HCT116 (cell line): ENCODE measurements at regions not wholly inside any gene's neighbourhood (a gene's known extent, or its start where the extent isn't known, plus 50 kb on each side); places are given as distances from the start of the nearest gene placed in this dataset.

Experiments
- ATAC-seq: fragments of 200-7000 bp; cut with Tn5 transposase; 2 replicates; pipeline ENCODE4 v1.9.1; 2020; ENCODE audit warnings: mild to moderate bottlenecking, moderate library complexity
- BruUV-seq: library from RNA; stranded (reverse); fragments of 400-500 nt; replicated peaks from 2 replicates; lab custom pipeline; 2021; lab: Mats Ljungman, UMichigan
- CTCF ChIA-PET: fragments of 300-600 bp; sonication (Branson Sonifier 250); formaldehyde crosslinking; loops from one replicate; lab custom pipeline; 2021; ENCODE audit warnings: antibody characterized with exemption; lab: Charles Lee
- POLR2A ChIA-PET: fragments of 300-600, 350-600 bp; sonication (Branson Sonifier 250); formaldehyde crosslinking; loops from one replicate; lab custom pipeline; 2021; ENCODE audit warnings: antibody characterized with exemption; lab: Charles Lee
- RAD21 ChIA-PET, 2 experiments: fragments of 300-600 bp; sonication (Branson Sonifier 250); formaldehyde crosslinking; loops; one replicate each; lab custom pipeline; 2023; ENCODE audit warnings: low total read pairs in 2 of 2; ENCODE audit not compliant: uncharacterized antibody in 2 of 2, unreplicated experiment in 2 of 2, low non-redundant PET in 1 of 2; lab: Charles Lee
- DNase-seq: peaks from one replicate; pipeline ENCODE4 v3.0.0-alpha.2; 2010; ENCODE audit warnings: low read depth, low spot score
- H2AFZ ChIP-seq: fragments of 200-600 bp; shearing (Covaris generic), sonication (generic); 2 replicates; pipeline ENCODE4 v1.6.1; 2017; ENCODE audit warnings: low read depth, mixed run types, mixed read lengths, antibody characterized with exemption, low read length; ENCODE audit not compliant: poor library complexity, severe bottlenecking
- H3K27ac ChIP-seq: 2 replicates; pipeline ENCODE4 v1.5.1; 2012; ENCODE audit warnings: low read depth, low read length
- H3K27me3 ChIP-seq: fragments of 200-600 bp; sonication (generic); 2 replicates; pipeline ENCODE4 v1.6.1; 2016; ENCODE audit warnings: mixed run types, low read length, mixed read lengths; ENCODE audit not compliant: insufficient read depth
- H3K36me3 ChIP-seq, 2 experiments: fragments of 200-500 bp in 1 of 2; fragments of 200-600 bp in 1 of 2; sonication (Bioruptor generic) in 1 of 2; sonication (generic) in 1 of 2; 2 replicates each; pipeline versions ENCODE4 v1.5.1 to v1.6.1; 2014 to 2016; ENCODE audit warnings: low read length in 2 of 2, inconsistent platforms in 1 of 2, mixed read lengths in 1 of 2, mixed run types in 1 of 2; ENCODE audit not compliant: insufficient read depth in 2 of 2, control insufficient read depth in 1 of 2
- H3K4me1 ChIP-seq, 2 experiments: fragments of 200-600 bp in 1 of 2; sonication (generic) in 1 of 2; 2 replicates each; pipeline versions ENCODE4 v1.5.1 to v1.6.1; 2012 to 2017; ENCODE audit warnings: low read length in 2 of 2, inconsistent platforms in 1 of 2, mild to moderate bottlenecking in 1 of 2, mixed read lengths in 1 of 2, mixed run types in 1 of 2, moderate library complexity in 1 of 2; ENCODE audit not compliant: insufficient read depth in 2 of 2, control insufficient read depth in 1 of 2
- H3K4me2 ChIP-seq: fragments of 200-600 bp; sonication (generic); 2 replicates; pipeline ENCODE4 v1.6.1; 2017; ENCODE audit warnings: mixed run types, low read length, mixed read lengths
- H3K4me3 ChIP-seq, 2 experiments: fragments of 200-600 bp in 1 of 2; sonication (generic) in 1 of 2; replicated peaks in 1 of 2; 2 replicates each; pipeline ENCODE4 v1.5.1; 2011 to 2016; ENCODE audit warnings: low read length in 2 of 2, control low read depth in 1 of 2, low read depth in 1 of 2, mild to moderate bottlenecking in 1 of 2, mixed read lengths in 1 of 2, mixed run types in 1 of 2
- H3K79me2 ChIP-seq: fragments of 200-600 bp; sonication (generic); 2 replicates; pipeline ENCODE4 v1.6.1; 2017; ENCODE audit warnings: mild to moderate bottlenecking, mixed run types, low read length, moderate library complexity, mixed read lengths; ENCODE audit not compliant: insufficient read depth
- H3K9ac ChIP-seq: fragments of 200-600 bp; sonication (generic); 2 replicates; pipeline ENCODE4 v1.6.1; 2016; ENCODE audit warnings: low read length, mixed read lengths
- H3K9me2 ChIP-seq: fragments of 200-600 bp; sonication (generic), shearing (Covaris generic); 2 replicates; pipeline ENCODE4 v1.6.1; 2017; ENCODE audit warnings: mixed run types, mild to moderate bottlenecking, moderate library complexity; ENCODE audit not compliant: insufficient read depth
- H3K9me3 ChIP-seq, 2 experiments: fragments of 200-500 bp in 1 of 2; fragments of 200-600 bp in 1 of 2; sonication (Bioruptor generic) in 1 of 2; sonication (generic) in 1 of 2; 2 replicates each; pipeline ENCODE4 v1.6.1; 2014 to 2017; ENCODE audit warnings: low read length in 2 of 2, mixed read lengths in 2 of 2, inconsistent platforms in 1 of 2, low read depth in 1 of 2, mild to moderate bottlenecking in 1 of 2, mixed run types in 1 of 2, moderate library complexity in 1 of 2; ENCODE audit not compliant: control insufficient read depth in 1 of 2, insufficient read depth in 1 of 2
- H4K20me1 ChIP-seq: fragments of 200-600 bp; sonication (generic), shearing (Covaris generic); 2 replicates; pipeline ENCODE4 v1.6.1; 2017; ENCODE audit warnings: mixed run types, mild to moderate bottlenecking, moderate library complexity; ENCODE audit not compliant: insufficient read depth
- CBX3 ChIP-seq: IDR thresholded peaks from 2 replicates; pipeline ENCODE4 v1.6.1; 2012; ENCODE audit warnings: low read depth
- EGR1 ChIP-seq: IDR thresholded peaks from 2 replicates; pipeline ENCODE4 v1.6.1; 2012; ENCODE audit warnings: low read depth
- ELF1 ChIP-seq: IDR thresholded peaks from 2 replicates; pipeline ENCODE4 v1.6.1; 2012; ENCODE audit warnings: low read depth, borderline replicate concordance
- EZH2 ChIP-seq: fragments of 200-600 bp; sonication (generic); IDR thresholded peaks from 2 replicates; pipeline ENCODE4 v1.6.1; 2017; ENCODE audit warnings: antibody characterized with exemption, mixed run types
- EZH2phosphoT487 ChIP-seq: fragments of 200-600 bp; IDR thresholded peaks from 2 replicates; pipeline ENCODE4 v1.6.1; 2018; ENCODE audit warnings: antibody characterized with exemption, borderline replicate concordance
- FOSL1 ChIP-seq: IDR thresholded peaks from 2 replicates; pipeline ENCODE4 v1.6.1; 2012; ENCODE audit warnings: low read depth
- POLR2A ChIP-seq: IDR thresholded peaks from 2 replicates; pipeline ENCODE4 v1.7.0; 2011; ENCODE audit warnings: borderline replicate concordance; ENCODE audit not compliant: insufficient read depth, insufficient read length; ENCODE audit errors: extremely low read depth
- RAD21 ChIP-seq: IDR thresholded peaks from 2 replicates; pipeline ENCODE4 v1.6.1; 2012; ENCODE audit warnings: low read depth, mild to moderate bottlenecking
- SIN3A ChIP-seq: IDR thresholded peaks from 2 replicates; pipeline ENCODE4 v1.6.1; 2012; ENCODE audit warnings: low read depth
- SP1 ChIP-seq: IDR thresholded peaks from 2 replicates; pipeline ENCODE4 v1.6.1; 2012; ENCODE audit warnings: low read depth
- SRF ChIP-seq: IDR thresholded peaks from 2 replicates; pipeline ENCODE4 v1.6.1; 2012; ENCODE audit warnings: low read depth
- TCF7L2 ChIP-seq: IDR thresholded peaks from 2 replicates; pipeline ENCODE4 v1.7.0; 2011; ENCODE audit warnings: borderline replicate concordance, inconsistent platforms; ENCODE audit not compliant: insufficient read depth, insufficient read length; ENCODE audit errors: extremely low read depth
- YY1 ChIP-seq: IDR thresholded peaks from 2 replicates; pipeline ENCODE4 v1.6.1; 2011; ENCODE audit warnings: low read length, low read depth, moderate library complexity, mild to moderate bottlenecking; ENCODE audit not compliant: insufficient replicate concordance; ENCODE audit errors: extremely low read depth
- ZFX ChIP-seq: fragments of 450-650 bp; IDR thresholded peaks from 2 replicates; pipeline ENCODE4 v1.6.1; 2017
- ZNF274 ChIP-seq: fragments of 200-500 bp; sonication (Bioruptor generic); IDR thresholded peaks from 2 replicates; pipeline ENCODE4 v1.6.1; 2014; ENCODE audit warnings: mild to moderate bottlenecking, low read depth, low read length, inconsistent platforms
- intact Hi-C: fragments of 100-400 bp; cut with micrococcal nuclease; formaldehyde crosslinking; loops from 2 replicates; pipeline ENCODE4 v1.10.0; 2022
- TF ChIP-seq, protein P1 (sequence below): IDR thresholded peaks from 2 replicates; pipeline ENCODE4 v1.6.1; 2012; ENCODE audit warnings: low read depth
- TF ChIP-seq, protein P2 (sequence below): IDR thresholded peaks from 2 replicates; pipeline ENCODE4 v1.6.1; 2011; ENCODE audit warnings: mild to moderate bottlenecking, low read length, moderate library complexity; ENCODE audit not compliant: insufficient replicate concordance; ENCODE audit errors: extremely low read depth
- TF ChIP-seq, protein P3 (sequence below): IDR thresholded peaks from 2 replicates; pipeline ENCODE4 v1.6.1; 2012

DNA sequence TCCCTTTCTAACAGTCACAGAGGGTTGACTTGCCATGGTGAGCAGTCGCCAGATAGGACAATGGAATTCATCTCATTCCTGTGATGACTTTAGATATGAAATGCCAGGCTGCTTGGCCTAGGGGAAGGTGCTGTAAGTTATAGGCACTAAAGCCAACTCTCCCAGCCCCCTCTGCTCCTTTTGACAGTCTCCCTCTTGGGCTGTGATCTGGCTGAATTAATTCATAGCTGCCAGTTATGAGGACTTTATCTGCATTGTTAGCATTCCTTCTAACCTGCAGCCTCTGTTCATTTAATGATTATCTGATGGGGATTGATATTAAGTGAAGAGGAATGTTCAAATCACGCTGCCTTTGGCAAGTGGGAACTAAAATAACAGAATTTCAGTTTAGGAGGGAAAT is 427.1 kb upstream of the RASGRP1 start (continued):
- TF ChIP-seq ZNF274 (no peak), CBX3 (no peak), EZH2 (no peak), ELF1 (no peak)
- TF ChIP-seq, protein P1, sequence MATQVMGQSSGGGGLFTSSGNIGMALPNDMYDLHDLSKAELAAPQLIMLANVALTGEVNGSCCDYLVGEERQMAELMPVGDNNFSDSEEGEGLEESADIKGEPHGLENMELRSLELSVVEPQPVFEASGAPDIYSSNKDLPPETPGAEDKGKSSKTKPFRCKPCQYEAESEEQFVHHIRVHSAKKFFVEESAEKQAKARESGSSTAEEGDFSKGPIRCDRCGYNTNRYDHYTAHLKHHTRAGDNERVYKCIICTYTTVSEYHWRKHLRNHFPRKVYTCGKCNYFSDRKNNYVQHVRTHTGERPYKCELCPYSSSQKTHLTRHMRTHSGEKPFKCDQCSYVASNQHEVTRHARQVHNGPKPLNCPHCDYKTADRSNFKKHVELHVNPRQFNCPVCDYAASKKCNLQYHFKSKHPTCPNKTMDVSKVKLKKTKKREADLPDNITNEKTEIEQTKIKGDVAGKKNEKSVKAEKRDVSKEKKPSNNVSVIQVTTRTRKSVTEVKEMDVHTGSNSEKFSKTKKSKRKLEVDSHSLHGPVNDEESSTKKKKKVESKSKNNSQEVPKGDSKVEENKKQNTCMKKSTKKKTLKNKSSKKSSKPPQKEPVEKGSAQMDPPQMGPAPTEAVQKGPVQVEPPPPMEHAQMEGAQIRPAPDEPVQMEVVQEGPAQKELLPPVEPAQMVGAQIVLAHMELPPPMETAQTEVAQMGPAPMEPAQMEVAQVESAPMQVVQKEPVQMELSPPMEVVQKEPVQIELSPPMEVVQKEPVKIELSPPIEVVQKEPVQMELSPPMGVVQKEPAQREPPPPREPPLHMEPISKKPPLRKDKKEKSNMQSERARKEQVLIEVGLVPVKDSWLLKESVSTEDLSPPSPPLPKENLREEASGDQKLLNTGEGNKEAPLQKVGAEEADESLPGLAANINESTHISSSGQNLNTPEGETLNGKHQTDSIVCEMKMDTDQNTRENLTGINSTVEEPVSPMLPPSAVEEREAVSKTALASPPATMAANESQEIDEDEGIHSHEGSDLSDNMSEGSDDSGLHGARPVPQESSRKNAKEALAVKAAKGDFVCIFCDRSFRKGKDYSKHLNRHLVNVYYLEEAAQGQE = no peak

DNA sequence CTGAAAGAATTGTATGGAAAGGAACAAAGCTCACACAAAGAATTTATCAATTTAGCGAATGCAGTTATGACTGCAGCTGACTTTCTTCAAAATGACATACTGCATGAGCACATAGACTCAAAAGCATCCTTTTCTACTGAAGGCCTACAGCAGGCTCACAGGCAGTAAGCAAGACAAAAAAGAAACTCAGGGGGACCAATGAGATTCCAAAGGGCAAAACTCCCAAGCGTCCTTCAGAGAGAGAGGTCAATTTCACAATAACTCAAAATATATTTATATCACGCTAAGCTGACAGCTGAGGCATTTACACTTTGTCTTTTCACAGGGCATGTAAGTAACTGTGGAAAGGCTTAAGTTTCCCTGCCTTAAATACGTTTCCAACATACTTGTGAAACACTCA is 427.9 kb upstream of the RASGRP1 start:
- H3K4me1 ChIP-seq = no peaks in the 10 kb centered on the region
- H3K27ac ChIP-seq = no peak overlapping the region
- H3K79me2 ChIP-seq = no peaks in the 10 kb centered on the region
- RAD21 ChIA-PET = no interaction called here
- no peak for ATAC-seq
- H3K9me2 ChIP-seq = no peaks in the 10 kb centered on the region
- H3K27me3 ChIP-seq = no peaks in the 10 kb centered on the region
- CTCF ChIA-PET = no interaction called here
- no peaks in the 10 kb centered on the region for H3K9me3 ChIP-seq
- H4K20me1 ChIP-seq = no peaks in the 10 kb centered on the region
- POLR2A ChIA-PET = no interaction called here
- intact Hi-C loops = no loop called here
- no peak overlapping the region for H3K4me2 ChIP-seq
- no peak overlapping the region for H2AFZ ChIP-seq
- H3K36me3 ChIP-seq = no peaks in the 10 kb centered on the region
- DNase-seq = no peak
- no peak overlapping the region for H3K4me3 ChIP-seq
- no peak overlapping the region for H3K9ac ChIP-seq
- no TSS peak for BruUV-seq
- no peak for TF ChIP-seq ZNF274
- no peak for TF ChIP-seq FOSL1
- TF ChIP-seq SRF = no peak
- TF ChIP-seq, protein P2, sequence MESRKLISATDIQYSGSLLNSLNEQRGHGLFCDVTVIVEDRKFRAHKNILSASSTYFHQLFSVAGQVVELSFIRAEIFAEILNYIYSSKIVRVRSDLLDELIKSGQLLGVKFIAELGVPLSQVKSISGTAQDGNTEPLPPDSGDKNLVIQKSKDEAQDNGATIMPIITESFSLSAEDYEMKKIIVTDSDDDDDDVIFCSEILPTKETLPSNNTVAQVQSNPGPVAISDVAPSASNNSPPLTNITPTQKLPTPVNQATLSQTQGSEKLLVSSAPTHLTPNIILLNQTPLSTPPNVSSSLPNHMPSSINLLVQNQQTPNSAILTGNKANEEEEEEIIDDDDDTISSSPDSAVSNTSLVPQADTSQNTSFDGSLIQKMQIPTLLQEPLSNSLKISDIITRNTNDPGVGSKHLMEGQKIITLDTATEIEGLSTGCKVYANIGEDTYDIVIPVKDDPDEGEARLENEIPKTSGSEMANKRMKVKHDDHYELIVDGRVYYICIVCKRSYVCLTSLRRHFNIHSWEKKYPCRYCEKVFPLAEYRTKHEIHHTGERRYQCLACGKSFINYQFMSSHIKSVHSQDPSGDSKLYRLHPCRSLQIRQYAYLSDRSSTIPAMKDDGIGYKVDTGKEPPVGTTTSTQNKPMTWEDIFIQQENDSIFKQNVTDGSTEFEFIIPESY = no peak
- TF ChIP-seq, protein P3, sequence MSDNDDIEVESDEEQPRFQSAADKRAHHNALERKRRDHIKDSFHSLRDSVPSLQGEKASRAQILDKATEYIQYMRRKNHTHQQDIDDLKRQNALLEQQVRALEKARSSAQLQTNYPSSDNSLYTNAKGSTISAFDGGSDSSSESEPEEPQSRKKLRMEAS = no peak
- TF ChIP-seq ZFX = no peak
- no peak for TF ChIP-seq YY1
- no peak for TF ChIP-seq SIN3A
- no peak for TF ChIP-seq POLR2A
- TF ChIP-seq SP1 = no peak
- no peak for TF ChIP-seq TCF7L2
- TF ChIP-seq RAD21 = no peak
- TF ChIP-seq EZH2phosphoT487 = no peak
- TF ChIP-seq EGR1 = no peak
- TF ChIP-seq, protein P1 = no peak
- no peak for TF ChIP-seq ELF1
